ENCODE measurements at regions not wholly inside any gene's neighbourhood (a gene's known extent, or its start where the extent isn't known, plus 50 kb on each side); places are given as distances from the start of the nearest gene placed in this dataset.

DNA sequence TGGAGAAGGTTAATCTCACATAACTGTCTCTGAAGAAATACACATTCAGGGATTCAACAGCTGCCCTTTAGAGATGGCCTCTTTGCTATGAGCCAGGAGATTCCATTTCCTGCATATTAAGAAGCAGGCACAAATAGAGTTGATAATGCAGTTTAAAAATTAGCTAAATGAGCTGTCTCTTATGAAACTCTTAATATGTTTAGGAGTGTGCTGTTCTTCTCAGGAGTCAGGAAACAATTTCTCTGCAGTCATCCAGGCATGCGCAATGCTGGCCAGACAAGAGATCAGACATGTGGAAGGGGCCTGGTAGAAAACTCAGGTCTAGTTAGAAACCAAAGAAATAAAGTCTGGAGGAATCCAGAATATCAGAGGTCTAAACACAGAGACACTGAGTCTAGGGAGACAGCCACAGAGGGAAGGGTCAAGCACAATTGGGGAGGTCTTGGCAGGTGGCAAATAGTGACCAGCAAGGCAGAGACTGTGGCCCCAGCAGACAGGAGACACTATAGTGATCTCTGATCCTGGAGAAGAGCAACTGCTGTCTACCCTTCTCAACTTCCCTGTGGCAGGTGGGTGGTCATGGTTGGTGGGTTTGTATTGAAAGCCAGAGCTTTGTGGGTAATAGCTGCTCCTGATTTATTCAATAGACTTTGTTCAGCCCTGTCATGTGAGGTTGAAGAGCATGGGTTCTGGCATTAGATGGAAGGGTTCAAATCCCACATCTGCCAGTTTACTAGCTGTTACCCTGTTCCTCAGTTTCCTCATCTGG, 185.8 kb upstream of the RMST start:
- no peak for DNase-seq

DNA sequence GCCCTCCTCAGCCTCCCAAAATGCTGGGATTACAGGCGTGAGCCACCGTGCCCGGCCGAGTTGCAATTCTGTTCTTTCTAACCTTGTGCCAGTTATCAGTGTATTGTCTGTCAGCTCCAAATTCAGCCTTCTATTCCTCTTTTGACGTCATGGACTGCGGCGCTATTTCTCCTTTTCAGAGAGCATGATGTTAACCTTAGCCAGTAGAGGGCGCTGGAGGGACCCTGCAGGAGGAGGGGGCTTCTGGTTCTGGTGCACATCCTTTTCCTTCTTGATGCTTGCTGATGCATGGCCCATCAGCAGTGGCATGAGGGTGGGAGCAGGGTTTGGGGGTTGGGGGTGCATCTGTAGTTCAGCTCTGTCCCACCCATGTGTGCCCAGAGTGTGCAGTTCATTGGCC, 179.3 kb upstream of the RMST start:
- DNase-seq, result no peak

DNA sequence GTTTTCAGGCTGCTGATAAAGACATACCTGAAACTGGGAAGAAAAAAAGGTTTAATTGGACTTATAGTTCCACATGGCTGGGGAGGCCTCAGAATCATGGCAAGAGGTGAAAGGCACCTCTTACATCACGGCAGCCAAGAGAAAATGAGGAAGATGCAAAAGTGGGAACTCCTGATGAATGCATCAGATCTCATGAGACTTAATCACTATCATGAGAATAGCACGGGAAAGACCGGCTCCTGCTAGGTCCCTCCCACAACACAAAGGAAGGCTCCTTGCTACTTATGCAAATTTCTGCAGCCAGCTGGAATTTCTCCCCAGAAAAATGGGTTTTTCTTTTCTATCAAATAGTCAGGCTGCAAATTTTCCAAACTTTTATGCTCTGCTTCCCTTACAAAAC, 174.1 kb upstream of the RMST start:
- DNase-seq, result no peak

DNA sequence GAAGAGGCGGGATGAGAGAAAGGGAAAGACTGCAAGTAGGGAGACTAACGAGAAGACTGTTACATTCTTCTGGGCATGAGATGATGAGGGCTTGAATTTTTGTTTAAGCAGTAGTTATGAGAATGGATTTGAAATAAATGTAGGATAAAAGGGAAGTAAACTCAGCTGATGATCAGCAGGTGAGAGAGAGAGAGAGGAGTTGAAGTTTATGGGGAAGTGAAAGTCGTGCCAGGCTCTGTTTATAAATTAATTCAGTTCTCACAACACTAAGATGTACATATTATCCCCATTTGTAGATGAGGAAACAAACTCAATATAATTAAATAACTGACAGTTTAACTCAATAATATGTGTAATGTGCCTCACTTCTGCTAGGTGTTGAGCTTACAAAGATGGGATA, 170.0 kb upstream of the RMST start:
- DNase-seq, result no peak

DNA sequence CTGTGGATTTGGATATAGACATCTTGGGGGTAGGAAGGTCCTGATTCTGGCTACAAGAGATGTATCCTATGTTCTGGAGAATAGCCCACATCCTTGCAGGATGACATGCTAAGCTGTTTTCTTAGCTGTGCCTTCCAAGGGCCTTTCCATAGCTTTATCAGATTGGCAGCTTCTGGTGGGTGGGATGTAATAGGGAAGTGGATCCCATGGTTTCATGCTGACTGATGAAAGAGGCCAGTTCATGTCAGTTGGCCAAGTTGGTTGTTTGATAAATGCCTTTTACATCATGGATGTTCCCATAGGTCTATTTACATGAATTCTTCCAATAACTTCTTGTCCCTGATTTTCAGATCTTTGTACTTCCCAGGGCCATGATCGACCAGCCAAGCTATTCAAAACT, 169.1 kb upstream of the RMST start:
- no peak for DNase-seq

DNA sequence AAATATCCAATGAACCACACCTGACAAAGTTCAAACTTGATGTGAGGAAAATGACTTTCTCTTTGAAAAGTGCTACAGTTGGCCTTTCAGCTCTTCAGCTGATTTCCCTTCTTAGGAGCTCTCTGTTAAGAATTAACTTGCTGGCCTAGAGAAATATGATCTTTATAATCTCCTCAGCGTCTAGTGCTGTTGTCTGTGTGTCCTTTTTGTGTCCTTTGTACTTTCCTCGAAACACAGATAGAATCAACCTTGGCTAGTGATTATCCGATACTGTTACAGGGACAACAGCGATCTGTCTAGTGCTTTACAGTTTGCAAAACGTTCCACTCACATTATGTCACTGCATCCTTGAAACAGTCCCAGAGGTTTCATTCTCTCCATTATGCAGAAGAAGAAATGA, 162.8 kb upstream of the RMST start:
- DNase-seq, result no peak

DNA sequence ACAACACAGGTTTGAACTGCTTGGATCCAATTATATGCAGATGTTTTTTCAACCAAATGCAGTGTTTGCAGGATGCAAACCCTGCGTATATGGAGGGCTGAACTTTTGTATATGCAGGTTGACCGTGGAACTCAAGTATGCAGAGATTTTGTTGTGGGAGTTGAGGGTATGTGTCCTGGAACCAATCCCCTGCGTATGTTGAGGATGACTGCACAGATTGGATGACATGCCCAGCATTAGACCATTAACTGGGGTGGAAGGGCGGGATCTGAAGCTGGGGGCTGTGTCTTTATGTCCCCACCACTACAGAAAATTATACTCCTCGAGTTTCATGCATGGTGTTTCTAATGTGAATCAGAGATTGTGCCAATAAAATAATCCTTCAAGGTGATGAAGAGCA, 162.2 kb upstream of the RMST start:
- DNase-seq, result no peak

DNA sequence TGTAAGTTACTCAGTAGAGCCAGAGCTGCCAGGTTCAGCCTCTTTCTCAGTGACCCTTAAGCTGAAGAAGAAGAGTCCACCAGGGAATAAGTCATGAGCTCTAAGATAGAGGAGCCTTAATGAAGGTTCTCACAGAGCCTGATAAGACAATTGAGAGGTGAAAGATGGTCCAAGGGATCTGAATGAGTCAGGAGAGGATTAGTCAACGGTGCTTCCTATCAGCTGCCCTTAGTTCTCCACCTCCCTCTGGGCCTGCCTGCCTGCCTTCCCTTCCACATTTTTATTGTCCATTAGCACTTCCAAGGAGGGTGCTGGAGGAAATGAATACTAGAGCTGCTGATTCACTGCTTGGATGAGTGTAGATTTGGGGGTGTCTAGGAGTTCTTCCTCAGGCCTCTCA, 161.7 kb upstream of the RMST start:
- DNase-seq, result no peak

DNA sequence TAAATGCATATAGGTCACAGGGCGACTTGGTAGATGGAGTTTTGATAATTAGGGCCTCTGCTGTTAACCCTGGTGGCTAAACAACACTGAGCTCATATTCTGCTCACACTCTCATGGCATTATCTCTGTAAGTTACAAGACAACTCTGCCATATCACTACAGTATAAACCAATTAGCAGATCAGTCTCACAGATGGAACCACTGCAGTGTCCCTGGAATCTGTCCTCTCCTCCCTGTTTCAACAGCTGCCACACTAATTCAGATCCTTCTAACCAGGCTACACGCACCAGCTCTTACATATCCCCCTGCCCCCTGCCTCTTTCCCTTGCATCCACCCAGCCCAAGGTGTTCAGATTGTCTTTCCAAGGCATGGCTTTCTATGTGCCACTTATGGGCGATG, 161.0 kb upstream of the RMST start:
- no peak for DNase-seq

DNA sequence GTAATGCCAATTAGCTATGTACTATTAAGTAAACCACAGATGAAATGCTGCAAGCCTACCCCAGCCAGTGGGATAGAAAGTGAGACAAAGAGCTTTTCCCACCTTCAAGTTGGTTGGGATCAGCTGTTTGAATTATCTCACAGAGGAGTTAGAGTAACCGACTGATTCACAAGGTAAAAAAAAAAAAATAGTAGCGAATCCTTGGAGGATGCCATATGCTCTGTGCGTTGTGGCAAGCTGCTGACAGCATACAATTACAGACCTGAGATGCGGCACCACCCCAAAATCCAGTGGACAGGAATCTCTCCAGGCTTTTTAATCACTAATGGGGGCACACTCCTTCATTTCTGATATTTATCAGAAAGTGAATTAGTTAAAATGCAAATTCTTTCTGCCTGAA, 157.0 kb upstream of the RMST start:
- DNase-seq, result no peak

DNA sequence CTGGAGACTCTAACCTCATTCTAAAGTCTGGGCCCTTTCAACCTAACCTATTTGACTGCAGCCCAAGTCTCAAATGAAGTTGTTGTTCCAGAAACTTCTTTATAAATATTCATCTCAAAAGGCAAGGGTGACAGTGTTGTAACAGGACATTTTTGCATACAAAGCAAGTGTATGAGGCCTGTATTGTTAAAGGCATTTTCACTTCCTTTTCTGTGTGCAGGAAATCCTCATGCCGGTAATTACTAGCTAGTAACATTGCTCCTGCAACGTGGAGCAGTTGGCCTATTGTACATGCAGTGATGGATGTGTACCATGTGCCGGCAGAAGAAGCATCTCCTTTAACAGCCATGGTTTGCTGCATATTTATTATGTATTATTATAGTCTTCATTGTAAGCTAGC, 156.5 kb upstream of the RMST start:
- peak; percentile 22 for DNase-seq

DNA sequence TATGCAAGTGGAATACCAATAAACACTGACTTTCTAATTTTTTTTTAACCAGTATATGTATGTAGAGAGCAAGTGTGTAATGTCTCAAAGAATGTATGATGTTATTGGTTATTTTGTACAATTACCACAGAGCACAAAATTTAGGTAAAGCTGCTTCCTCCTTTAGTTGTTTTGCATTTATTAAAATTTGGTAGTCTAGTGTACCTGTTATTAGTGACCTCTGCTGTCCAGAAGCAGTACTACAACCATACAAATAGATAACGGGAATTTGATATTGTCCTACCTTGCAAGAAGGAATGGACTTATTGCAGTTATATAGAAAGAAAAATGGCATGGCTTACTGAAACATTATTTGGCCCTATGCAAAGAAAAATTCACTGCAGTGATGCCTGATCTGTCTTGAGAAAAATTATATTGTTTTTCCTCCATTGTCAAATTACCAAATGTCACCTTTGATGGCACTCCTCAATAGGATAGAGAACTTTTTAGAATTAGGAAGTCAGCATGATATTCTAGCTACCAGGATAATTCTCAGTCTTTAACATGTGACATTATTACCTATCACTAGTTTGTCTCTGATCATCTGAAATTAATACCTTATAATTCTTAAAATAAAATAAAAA, 153.9 kb upstream of the RMST start:
- peak; percentile 18 for DNase-seq

DNA sequence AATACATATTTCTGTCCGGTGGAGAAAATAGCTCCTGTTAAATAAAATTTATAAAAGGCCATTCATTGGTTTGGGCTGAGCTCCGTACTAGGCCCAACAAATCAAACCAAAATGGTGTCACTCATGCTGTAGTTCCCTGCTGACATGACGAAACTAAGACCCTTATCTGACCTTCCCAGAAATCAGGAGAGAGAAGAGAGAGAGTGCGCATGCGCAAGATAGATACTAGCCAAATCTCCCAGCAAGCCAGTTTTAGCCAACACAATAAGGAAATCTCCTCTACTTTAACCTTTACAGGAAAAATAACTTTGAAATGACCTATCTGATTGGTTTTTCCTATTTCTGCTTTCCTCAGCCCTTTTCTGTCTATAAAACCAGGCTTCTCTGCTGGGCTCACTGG, 152.7 kb upstream of the RMST start:
- DNase-seq, result no peak

DNA sequence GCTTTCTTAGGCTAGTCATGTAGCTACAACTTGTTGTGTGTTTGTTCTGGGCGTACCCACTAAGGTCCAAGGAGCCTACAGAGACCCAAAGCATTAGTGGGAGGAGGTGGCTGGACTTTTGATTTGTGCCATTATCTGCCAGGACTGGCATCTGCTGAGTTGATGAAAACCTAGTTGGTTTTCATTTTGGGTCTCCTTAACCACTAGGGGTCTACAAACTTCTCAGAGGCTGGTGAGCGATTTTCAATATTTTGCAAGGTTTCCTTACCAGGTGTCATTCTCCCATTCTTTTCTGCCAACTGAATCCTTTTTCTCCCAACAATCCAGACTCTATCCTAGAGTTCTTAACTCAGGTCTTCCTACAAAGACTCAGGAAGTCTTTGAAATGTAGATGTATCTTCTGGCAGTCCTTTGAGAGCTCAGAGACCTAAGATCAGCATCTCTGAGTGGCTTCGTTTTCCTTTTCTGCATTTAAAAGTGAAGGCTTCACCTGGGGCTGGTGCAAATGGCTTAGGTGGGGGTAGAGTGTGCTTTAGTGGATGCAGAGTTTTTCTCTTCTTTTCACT, 150.0 kb upstream of the RMST start:
- DNase-seq, result no peak

DNA sequence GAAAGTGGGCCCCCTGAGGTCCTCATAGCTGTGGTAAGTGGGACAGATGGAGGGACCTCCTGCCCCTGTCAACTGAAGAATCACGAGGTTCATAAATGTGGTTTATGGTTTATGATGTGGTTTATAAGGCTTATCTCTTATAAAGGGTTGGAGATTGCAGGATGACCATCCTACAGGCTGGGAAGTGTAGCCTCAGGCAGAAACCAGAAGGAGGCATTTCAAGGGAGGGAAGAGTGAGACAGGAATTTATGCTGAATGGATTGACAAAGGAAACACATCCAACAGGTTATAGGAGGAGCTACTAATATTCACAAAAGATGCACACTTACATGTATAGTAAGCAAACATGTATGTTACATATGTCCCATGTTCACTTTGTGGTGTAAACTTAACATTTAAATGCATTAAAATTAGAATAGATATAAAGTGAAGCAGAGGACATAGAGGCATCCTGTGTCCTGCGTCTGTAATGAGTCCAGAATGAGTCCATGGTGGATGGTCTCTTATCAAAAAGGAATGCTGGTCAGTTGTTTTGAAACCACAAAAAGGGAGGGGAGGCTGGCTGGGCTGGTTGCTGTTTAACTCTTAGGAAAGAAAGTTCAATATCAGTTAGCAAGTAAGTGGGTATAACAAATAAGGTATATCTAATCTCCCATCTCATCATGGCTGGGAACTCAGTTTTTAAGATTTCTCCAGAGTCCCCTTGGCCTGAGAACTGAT, 149.0 kb upstream of the RMST start:
- no peak for DNase-seq

DNA sequence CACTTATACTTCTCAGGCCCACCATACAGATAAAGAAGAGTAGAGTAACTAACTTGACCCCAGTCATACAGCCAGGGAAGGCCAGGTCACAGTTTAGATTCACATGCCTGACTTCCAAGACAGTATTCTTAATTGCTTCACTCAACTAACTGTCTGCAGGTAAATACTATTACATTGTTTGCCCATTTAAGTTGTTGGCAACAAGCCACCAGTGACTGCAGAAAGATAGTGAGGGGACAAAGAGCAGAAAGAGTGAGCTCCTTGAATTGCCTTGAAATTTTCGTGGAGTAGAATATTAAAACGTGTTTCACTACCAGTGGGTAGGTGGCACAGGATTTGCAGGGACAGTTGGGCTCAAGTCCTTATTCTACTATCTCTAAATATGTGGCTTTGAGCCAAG, 146.3 kb upstream of the RMST start:
- no peak for DNase-seq

DNA sequence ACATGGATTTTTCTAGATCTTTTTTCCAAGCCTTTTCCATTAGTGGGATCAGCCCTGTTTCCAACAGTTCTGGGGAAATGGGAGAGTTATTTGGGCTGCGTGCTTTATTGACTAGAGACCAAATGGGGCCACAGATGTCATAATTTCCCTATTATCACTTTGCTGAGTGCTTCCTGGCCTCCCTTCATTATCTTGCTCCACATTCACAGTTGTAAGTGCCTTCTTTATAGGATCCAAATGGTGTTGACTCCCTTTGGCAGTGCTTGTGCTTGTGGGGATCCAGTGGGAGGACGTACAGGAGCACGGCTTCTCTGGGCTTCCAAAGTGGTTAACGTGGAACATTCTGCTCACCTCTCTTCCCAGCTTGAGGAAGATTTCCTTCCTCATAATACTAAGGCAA, 141.0 kb upstream of the RMST start:
- no peak for DNase-seq

DNA sequence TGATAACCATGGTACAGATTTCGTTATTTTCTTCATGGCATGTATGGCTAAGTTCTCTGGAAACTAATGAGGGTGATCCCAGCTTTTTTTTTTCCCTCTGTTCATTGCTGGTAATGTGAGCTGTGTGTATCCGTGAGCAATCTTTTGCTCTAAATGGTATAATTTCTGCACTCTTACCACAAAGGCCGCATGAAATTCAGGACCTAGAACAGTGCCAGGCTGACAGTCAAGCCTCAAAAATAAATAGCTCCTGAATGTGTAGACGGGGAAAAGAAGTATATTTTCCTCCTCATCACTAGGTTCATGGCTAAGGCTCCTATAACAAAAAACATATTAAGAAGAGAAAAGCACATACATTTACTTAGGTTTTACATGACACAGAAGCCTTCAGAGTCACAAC, 140.2 kb upstream of the RMST start:
- no peak for DNase-seq

DNA sequence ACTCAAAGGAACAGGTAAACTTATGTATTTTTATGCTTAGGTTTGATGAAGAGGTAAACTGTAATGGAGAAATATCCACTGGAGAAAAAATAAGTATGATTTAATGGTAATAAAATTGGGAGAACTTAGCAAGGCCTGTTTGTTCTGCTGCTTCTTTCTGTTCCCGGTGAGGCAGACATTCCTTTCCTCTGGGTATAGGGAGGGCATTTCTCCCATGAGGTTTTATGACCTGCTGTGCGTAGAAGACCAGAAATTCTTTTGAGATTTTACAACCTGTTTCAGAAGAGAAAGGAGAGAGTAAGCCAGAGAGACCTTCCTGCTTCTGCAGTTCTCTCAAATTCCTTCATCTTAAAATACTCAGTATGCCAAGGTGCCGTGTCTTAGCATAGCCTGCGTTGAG, 139.4 kb upstream of the RMST start:
- no peak for DNase-seq

DNA sequence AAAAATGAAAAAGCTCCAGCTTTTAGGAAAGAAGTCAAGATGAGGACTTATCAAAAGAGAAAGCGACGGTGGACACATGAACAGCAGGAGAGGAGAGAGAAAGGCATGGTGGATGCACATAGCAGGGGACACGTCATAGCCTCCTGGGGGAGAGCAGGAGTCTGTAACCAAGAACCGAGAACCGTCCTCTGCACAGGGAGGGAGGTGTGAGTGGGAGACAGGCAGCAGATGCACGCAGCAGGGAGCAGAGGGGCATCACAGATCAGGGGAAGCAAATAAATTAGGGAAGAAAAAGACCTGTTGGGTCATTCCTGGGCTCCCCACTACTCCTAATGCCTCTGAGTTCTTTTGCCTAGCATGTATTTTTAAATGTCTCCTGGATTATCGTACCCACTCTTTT, 138.1 kb upstream of the RMST start:
- DNase-seq, result no peak

DNA sequence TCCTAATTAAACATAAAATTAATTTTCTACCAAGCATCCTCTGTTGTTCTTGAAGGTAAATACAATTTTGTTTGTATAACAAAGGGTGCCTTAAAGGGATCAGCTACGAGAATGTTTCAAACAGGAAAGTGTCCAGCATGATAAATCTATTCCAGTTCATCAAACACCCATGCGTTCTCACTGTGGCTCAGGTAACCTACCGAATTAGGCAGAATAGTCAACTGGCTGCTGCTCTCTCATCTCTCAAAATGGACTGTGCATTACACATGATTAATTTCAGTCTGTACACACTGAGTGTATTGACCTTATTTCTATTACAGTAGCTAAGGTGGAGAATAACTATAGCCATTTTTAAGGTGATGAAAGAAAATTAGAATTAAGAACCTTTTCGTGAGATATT, 127.5 kb upstream of the RMST start:
- DNase-seq, result no peak

DNA sequence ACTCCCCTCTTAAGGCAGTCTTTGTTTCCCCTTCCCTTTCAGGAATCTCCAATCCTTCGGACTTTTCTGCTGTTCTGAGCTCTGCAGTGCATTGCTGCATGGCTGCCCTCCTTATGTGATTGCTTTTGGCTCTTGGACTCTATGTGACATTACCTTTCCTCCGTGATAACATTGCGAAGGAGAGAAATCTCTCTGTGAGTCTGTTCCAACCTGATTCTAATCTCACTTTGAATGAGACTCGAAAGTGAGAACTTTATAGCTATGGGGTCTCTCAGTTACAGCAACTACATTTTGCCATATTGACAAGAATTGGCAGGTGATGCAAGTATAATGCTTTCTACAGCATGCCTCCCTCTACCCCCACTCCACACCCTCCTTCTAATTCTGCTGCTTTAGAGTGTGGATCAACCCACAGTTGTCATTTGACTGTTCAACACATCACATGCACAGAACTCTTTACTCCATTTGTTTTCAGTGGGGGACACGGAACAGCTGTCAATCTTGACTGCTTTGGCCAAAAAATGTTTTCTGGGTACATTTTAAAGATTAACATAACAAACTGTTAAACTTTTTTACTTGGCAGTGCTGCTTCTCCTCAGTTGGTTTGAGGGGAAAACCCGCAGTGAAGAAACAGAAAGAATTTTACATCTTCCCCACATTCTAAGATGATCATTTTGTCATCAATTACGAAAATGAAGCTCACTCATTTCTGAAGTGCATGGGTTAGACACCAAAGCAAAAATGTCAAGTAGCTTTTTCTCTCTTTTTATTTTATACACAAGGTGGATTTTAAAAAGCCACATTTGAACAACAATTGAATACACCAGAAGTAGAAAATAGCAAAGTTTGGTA, 125.5 kb upstream of the RMST start:
- no peak for DNase-seq

DNA sequence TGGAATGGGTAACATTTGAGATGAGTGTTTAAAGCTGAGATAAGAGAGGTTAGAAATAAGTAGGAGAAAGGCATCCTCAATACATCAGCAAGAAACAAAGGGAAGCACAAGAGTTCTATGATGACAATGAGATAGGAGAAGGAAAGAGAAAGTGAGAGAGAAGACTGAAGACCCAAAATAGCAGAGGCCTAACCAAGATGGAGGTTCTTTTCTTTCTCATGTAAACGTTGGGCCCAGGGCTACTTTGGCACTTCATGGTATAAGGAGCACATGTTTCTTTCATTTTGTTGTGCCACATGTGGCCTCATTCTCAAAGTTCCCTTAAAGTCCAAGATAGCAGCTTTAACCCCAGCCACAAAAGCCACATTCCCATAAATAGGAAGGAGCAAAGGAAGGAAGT, 120.5 kb upstream of the RMST start:
- no peak for DNase-seq
